IMR-90 (cell line): ENCODE measurements at regions not wholly inside any gene's neighbourhood (a gene's known extent, or its start where the extent isn't known, plus 50 kb on each side); places are given as distances from the start of the nearest gene placed in this dataset.

Experiments used
- ATAC-seq: fragments of 200-7000 bp; cut with Tn5 transposase; 2 replicates; pipeline ENCODE4 v1.9.1; 2020; ENCODE audit warnings: low read depth, mild to moderate bottlenecking, moderate library complexity
- BruUV-seq: library from RNA; stranded (reverse); fragments of 400-500 nt; replicated peaks from 2 replicates; lab custom pipeline; 2021; lab: Mats Ljungman, UMichigan
- CTCF ChIA-PET: fragments of 300-600 bp; formaldehyde crosslinking; extraction: SDS; loops from one replicate; lab custom pipeline; 2021; ENCODE audit warnings: antibody characterized with exemption; lab: Yijun Ruan, JAX
- POLR2A ChIA-PET: fragments of 300-600 bp; sonication (Branson Sonifier 250); formaldehyde crosslinking; loops from one replicate; lab custom pipeline; 2022; ENCODE audit warnings: antibody characterized with exemption; ENCODE audit not compliant: unreplicated experiment; lab: Charles Lee
- DNase-seq: peaks from one replicate; pipeline ENCODE4 v3.0.0; 2013
- H2AFZ ChIP-seq: replicated peaks from 2 replicates; pipeline ENCODE3; 2013; ENCODE audit warnings: low read length, mild to moderate bottlenecking; ENCODE audit not compliant: poor library complexity
- H2AK5ac ChIP-seq: 2 replicates; pipeline ENCODE4 v1.6.1; 2013; ENCODE audit warnings: low read depth, low read length, inconsistent platforms
- H2AK9ac ChIP-seq: replicated peaks from 2 replicates; pipeline ENCODE3; 2013; ENCODE audit warnings: mild to moderate bottlenecking, low read depth, low read length, moderate library complexity; ENCODE audit not compliant: poor library complexity
- H2BK120ac ChIP-seq: 2 replicates; pipeline ENCODE4 v1.6.1; 2013; ENCODE audit warnings: low read depth, low read length, inconsistent platforms
- H2BK15ac ChIP-seq: 3 replicates; pipeline ENCODE4 v1.6.1; 2013; ENCODE audit warnings: low read depth, low read length, inconsistent platforms
- H2BK20ac ChIP-seq: 2 replicates; pipeline ENCODE4 v1.6.1; 2013; ENCODE audit warnings: low read depth, mild to moderate bottlenecking, inconsistent platforms, low read length, moderate library complexity
- H2BK5ac ChIP-seq: 2 replicates; pipeline ENCODE4 v1.6.1; 2013; ENCODE audit warnings: mild to moderate bottlenecking, low read depth, low read length, inconsistent platforms; ENCODE audit not compliant: poor library complexity, severe bottlenecking
- H3K14ac ChIP-seq: replicated peaks from 2 replicates; pipeline ENCODE4 v1.6.1; 2013; ENCODE audit warnings: low read depth, low read length, inconsistent platforms
- H3K18ac ChIP-seq: 2 replicates; pipeline ENCODE4 v1.6.1; 2013; ENCODE audit warnings: low read depth, low read length, control low read depth
- H3K23ac ChIP-seq: 2 replicates; pipeline ENCODE4 v1.6.1; 2013; ENCODE audit warnings: low read depth, low read length, inconsistent platforms
- H3K27ac ChIP-seq: 2 replicates; pipeline ENCODE4 v1.5.1; 2013; ENCODE audit warnings: mild to moderate bottlenecking, control low read depth, low read length; ENCODE audit not compliant: insufficient read depth
- H3K27me3 ChIP-seq: 2 replicates; pipeline ENCODE4 v1.6.1; 2013; ENCODE audit warnings: low read length; ENCODE audit not compliant: control insufficient read depth, insufficient read depth
- H3K36me3 ChIP-seq: 2 replicates; pipeline ENCODE4 v1.6.1; 2013; ENCODE audit warnings: low read length, mixed read lengths; ENCODE audit not compliant: control insufficient read depth, insufficient read depth
- H3K4ac ChIP-seq: 2 replicates; pipeline ENCODE4 v1.6.1; 2013; ENCODE audit warnings: low read depth, low read length, inconsistent platforms
- H3K4me1 ChIP-seq: 2 replicates; pipeline ENCODE4 v1.6.1; 2013; ENCODE audit warnings: low read length, mixed read lengths; ENCODE audit not compliant: control insufficient read depth, insufficient read depth
- H3K4me2 ChIP-seq: 2 replicates; pipeline ENCODE4 v1.6.1; 2013; ENCODE audit warnings: low read depth, mild to moderate bottlenecking, control low read depth, low read length, moderate library complexity
- H3K4me3 ChIP-seq: 2 replicates; pipeline ENCODE4 v1.5.1; 2013; ENCODE audit warnings: low read depth, mild to moderate bottlenecking, control low read depth, low read length, moderate library complexity; ENCODE audit not compliant: insufficient read depth
- H3K56ac ChIP-seq: 2 replicates; pipeline ENCODE4 v1.6.1; 2013; ENCODE audit warnings: low read length, inconsistent platforms; ENCODE audit not compliant: insufficient read depth; ENCODE audit errors: extremely low read depth
- H3K79me1 ChIP-seq, 2 experiments: 2 replicates each; pipeline ENCODE4 v1.6.1; 2013; ENCODE audit warnings: low read length in 2 of 2, inconsistent platforms in 1 of 2, low read depth in 1 of 2
- H3K9ac ChIP-seq: 2 replicates; pipeline ENCODE4 v1.6.1; 2013; ENCODE audit warnings: low read depth, low read length, control low read depth
- H3K9me1 ChIP-seq: 2 replicates; pipeline ENCODE4 v1.6.1; 2013; ENCODE audit warnings: low read length, inconsistent platforms; ENCODE audit not compliant: insufficient read depth
- H3K9me3 ChIP-seq: 2 replicates; pipeline ENCODE4 v1.6.1; 2013; ENCODE audit warnings: low read length; ENCODE audit not compliant: control insufficient read depth, insufficient read depth
- H4K20me1 ChIP-seq: 2 replicates; pipeline ENCODE4 v1.6.1; 2013; ENCODE audit warnings: low read length, inconsistent platforms; ENCODE audit not compliant: insufficient read depth
- H4K5ac ChIP-seq: 2 replicates; pipeline ENCODE4 v1.6.1; 2013; ENCODE audit warnings: mild to moderate bottlenecking, low read depth, low read length, control low read depth
- H4K8ac ChIP-seq, 2 experiments: 2 replicates each; pipeline ENCODE4 v1.6.1; 2013; ENCODE audit warnings: low read depth in 2 of 2, low read length in 2 of 2, control low read depth in 1 of 2, inconsistent platforms in 1 of 2
- H4K91ac ChIP-seq: 2 replicates; pipeline ENCODE4 v1.6.1; 2013; ENCODE audit warnings: low read depth, low read length, inconsistent platforms; ENCODE audit not compliant: insufficient read depth
- BHLHE40 ChIP-seq: fragments of 150-350 bp; IDR thresholded peaks from 2 replicates; pipeline ENCODE4 v1.6.1; 2016; ENCODE audit warnings: mild to moderate bottlenecking, low read depth, low read length
- CEBPB ChIP-seq: IDR thresholded peaks from 2 replicates; pipeline ENCODE4 v1.6.1; 2012; ENCODE audit warnings: low read depth, low read length, improper control_type of control experiment
- CHD1 ChIP-seq: IDR thresholded peaks from 2 replicates; pipeline ENCODE4 v1.6.1; 2012; ENCODE audit warnings: low read depth, low read length, improper control_type of control experiment
- CTCF ChIP-seq: conservative IDR thresholded peaks from 2 replicates; pipeline ENCODE4 v1.5.1; 2012; ENCODE audit warnings: mild to moderate bottlenecking, low read depth, low read length, improper control_type of control experiment
- MAFK ChIP-seq: IDR thresholded peaks from 2 replicates; pipeline ENCODE4 v1.6.1; 2012; ENCODE audit warnings: low read depth, low read length, improper control_type of control experiment
- MAZ ChIP-seq: IDR thresholded peaks from 2 replicates; pipeline ENCODE4 v1.6.1; 2012; ENCODE audit warnings: low read depth, mild to moderate bottlenecking, low read length, improper control_type of control experiment, moderate library complexity, borderline replicate concordance
- MXI1 ChIP-seq: IDR thresholded peaks from 2 replicates; pipeline ENCODE4 v1.6.1; 2012; ENCODE audit warnings: low read depth, mild to moderate bottlenecking, low read length, moderate library complexity, borderline replicate concordance
- NFE2L2 ChIP-seq: fragments of 150-350 bp; IDR thresholded peaks from 2 replicates; pipeline ENCODE4 v1.6.1; 2016; ENCODE audit warnings: low read depth, mild to moderate bottlenecking, low read length
- POLR2A ChIP-seq: IDR thresholded peaks from 2 replicates; pipeline ENCODE4 v1.6.1; 2012; ENCODE audit warnings: mild to moderate bottlenecking, low read depth, low read length
- RAD21 ChIP-seq: IDR thresholded peaks from 2 replicates; pipeline ENCODE4 v1.6.1; 2012; ENCODE audit warnings: low read length, improper control_type of control experiment
- RFX5 ChIP-seq: IDR thresholded peaks from 2 replicates; pipeline ENCODE4 v1.8.0; 2012; ENCODE audit warnings: low read depth, mild to moderate bottlenecking, low read length, moderate library complexity
- USF2 ChIP-seq: fragments of 150-350 bp; IDR thresholded peaks from 2 replicates; pipeline ENCODE4 v1.6.1; 2017; ENCODE audit warnings: mild to moderate bottlenecking, antibody characterized with exemption, low read length, low read depth
- WGBS, 2 experiments: methylation state at CpG; one replicate each; pipeline versions ENCODE4 v1.1.5 to v1.1.7; 2013; ENCODE audit warnings: missing lambda C conversion rate in 2 of 2; ENCODE audit not compliant: insufficient read length in 1 of 2; ENCODE audit errors: extremely low coverage in 2 of 2; 5-methylcytosine and 5-hydroxymethylcytosine counted together
- dilution Hi-C: fragments of 300-500 bp; cut with HindIII; formaldehyde crosslinking; loops from one replicate; pipeline ENCODE4 v1.14.3; 2018; ENCODE audit warnings: low sequenced_read_pairs; ENCODE audit not compliant: unreplicated experiment
- in situ Hi-C: fragments of 300-500 bp; cut with MboI; formaldehyde crosslinking; loops from 3 replicates; pipeline ENCODE4 v1.14.3; 2019; ENCODE audit warnings: low sequenced_read_pairs, inconsistent platforms, mixed read lengths
- intact Hi-C: fragments of 100-400 bp; cut with micrococcal nuclease; formaldehyde crosslinking; loops from 2 replicates; pipeline ENCODE4 v1.10.0; 2022
- TF ChIP-seq, protein P1 (sequence below): fragments of 150-350 bp; IDR thresholded peaks from 2 replicates; pipeline ENCODE4 v1.6.1; 2016; ENCODE audit warnings: low read depth, mild to moderate bottlenecking, low read length, moderate library complexity, borderline replicate concordance

GRCh38 chr1:38505944-38506343 is 353.6 kb downstream of the RRAGC start:
- DNase-seq (no peak), ATAC-seq (no peak)
- H2BK15ac ChIP-seq: no peak overlapping the region
- H3K27me3 ChIP-seq: no peaks in the 10 kb centered on the region
- dilution Hi-C loops: no loop called here
- no peak overlapping the region for H2AFZ ChIP-seq
- intact Hi-C loops: no loop called here
- in situ Hi-C loops: no loop called here
- H3K4me3 ChIP-seq: no peak overlapping the region
- H3K14ac ChIP-seq: no peak overlapping the region
- H3K4me1 ChIP-seq: no peaks in the 10 kb centered on the region
- no peak overlapping the region for H2AK9ac ChIP-seq
- H3K36me3 ChIP-seq: no peaks in the 10 kb centered on the region
- no peak overlapping the region for H2AK5ac ChIP-seq
- H2BK120ac ChIP-seq: no peak overlapping the region
- TF ChIP-seq USF2 (no peak), NFE2L2 (no peak), CEBPB (no peak), CTCF (no peak), MAZ (no peak), RAD21 (no peak), MAFK (no peak), RFX5 (no peak), MXI1 (no peak), CHD1 (no peak), BHLHE40 (no peak), POLR2A (no peak)
- TF ChIP-seq, protein P1, sequence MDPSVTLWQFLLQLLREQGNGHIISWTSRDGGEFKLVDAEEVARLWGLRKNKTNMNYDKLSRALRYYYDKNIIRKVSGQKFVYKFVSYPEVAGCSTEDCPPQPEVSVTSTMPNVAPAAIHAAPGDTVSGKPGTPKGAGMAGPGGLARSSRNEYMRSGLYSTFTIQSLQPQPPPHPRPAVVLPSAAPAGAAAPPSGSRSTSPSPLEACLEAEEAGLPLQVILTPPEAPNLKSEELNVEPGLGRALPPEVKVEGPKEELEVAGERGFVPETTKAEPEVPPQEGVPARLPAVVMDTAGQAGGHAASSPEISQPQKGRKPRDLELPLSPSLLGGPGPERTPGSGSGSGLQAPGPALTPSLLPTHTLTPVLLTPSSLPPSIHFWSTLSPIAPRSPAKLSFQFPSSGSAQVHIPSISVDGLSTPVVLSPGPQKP: no peak
- no peak overlapping the region for H3K4me2 ChIP-seq
- no peak overlapping the region for H2BK20ac ChIP-seq
- no peak overlapping the region for H3K9ac ChIP-seq
- no peaks in the 10 kb centered on the region for H3K9me1 ChIP-seq
- H4K20me1 ChIP-seq: no peaks in the 10 kb centered on the region
- no peak overlapping the region for H3K18ac ChIP-seq
- H4K5ac ChIP-seq: no peak overlapping the region
- no peak overlapping the region for H3K27ac ChIP-seq
- no peaks in the 10 kb centered on the region for H3K9me3 ChIP-seq
- H4K91ac ChIP-seq: no peak overlapping the region
- H3K79me1 ChIP-seq: no peaks in the 10 kb centered on the region
- POLR2A ChIA-PET: no interaction called here
- H2BK5ac ChIP-seq: no peak overlapping the region
- no TSS peak for BruUV-seq
- CTCF ChIA-PET: no interaction called here
- H4K8ac ChIP-seq: no peak overlapping the region
- H3K4ac ChIP-seq: no peak overlapping the region
- no peak overlapping the region for H3K56ac ChIP-seq
- no peak overlapping the region for H3K23ac ChIP-seq
- no CpG with 5 or more reads among the region's 8 CpGs for WGBS, 2 experiments
